ENCODE measurements at regions not wholly inside any gene's neighbourhood (a gene's known extent, or its start where the extent isn't known, plus 50 kb on each side); places are given as distances from the start of the nearest gene placed in this dataset.

GRCh38 chr3:152192050-152192449 is 76.7 kb upstream of the MBNL1 start:
- DNase-seq (ENCODE audit: low read depth, low spot score) = no peak
- Histone ChIP-seq H3K36me3 (ENCODE audit: insufficient read depth, insufficient read length, low read length) (no peaks in the 10 kb centered on the region), H3K9me3 (ENCODE audit: insufficient read depth, low read length) (no peaks in the 10 kb centered on the region), H3K4me1 (ENCODE audit: insufficient read depth, insufficient read length) (no peaks in the 10 kb centered on the region), H3K9ac (ENCODE audit: insufficient read length, low read depth) (no peak overlapping the region), H3K27me3 (ENCODE audit: insufficient read depth, insufficient read length) (no peaks in the 10 kb centered on the region), H3K4me3 (ENCODE audit: insufficient read length, low read depth) (no peak overlapping the region)
- TF ChIP-seq SUZ12 (IDR thresholded peaks at IDR 0.05; ENCODE audit: extremely low read depth, insufficient read depth, insufficient read length) = no peak
- no peak for TF ChIP-seq ZNF274 (IDR thresholded peaks at IDR 0.05; ENCODE audit: low read depth, low read length)
- TF ChIP-seq YY1 (IDR thresholded peaks at IDR 0.05; ENCODE audit: insufficient read depth, insufficient read length) = no peak

GRCh38 chr3:152192936-152193672 is 75.6 kb upstream of the MBNL1 start:
- DNase-seq (ENCODE audit: low read depth, low spot score) = no peak
- Histone ChIP-seq H3K9me3 (ENCODE audit: insufficient read depth, low read length) (no peaks in the 10 kb centered on the region), H3K4me3 (ENCODE audit: insufficient read length, low read depth) (no peak overlapping the region), H3K36me3 (ENCODE audit: insufficient read depth, insufficient read length, low read length) (no peaks in the 10 kb centered on the region), H3K4me1 (ENCODE audit: insufficient read depth, insufficient read length) (no peaks in the 10 kb centered on the region), H3K9ac (ENCODE audit: insufficient read length, low read depth) (no peak overlapping the region), H3K27me3 (ENCODE audit: insufficient read depth, insufficient read length) (no peaks in the 10 kb centered on the region)
- no peak for TF ChIP-seq SUZ12 (IDR thresholded peaks at IDR 0.05; ENCODE audit: extremely low read depth, insufficient read depth, insufficient read length)
- no peak for TF ChIP-seq YY1 (IDR thresholded peaks at IDR 0.05; ENCODE audit: insufficient read depth, insufficient read length)
- TF ChIP-seq ZNF274 (IDR thresholded peaks at IDR 0.05; ENCODE audit: low read depth, low read length) = no peak

GRCh38 chr3:152193673-152194267 is 75.0 kb upstream of the MBNL1 start:
- no peak for TF ChIP-seq YY1 (IDR thresholded peaks at IDR 0.05; ENCODE audit: insufficient read depth, insufficient read length)
- no peak overlapping the region for H3K4me3 ChIP-seq (ENCODE audit: insufficient read length, low read depth)
- H3K36me3 ChIP-seq (ENCODE audit: insufficient read depth, insufficient read length, low read length) = no peaks in the 10 kb centered on the region
- DNase-seq (ENCODE audit: low read depth, low spot score) = no peak
- no peaks in the 10 kb centered on the region for H3K9me3 ChIP-seq (ENCODE audit: insufficient read depth, low read length)
- H3K4me1 ChIP-seq (ENCODE audit: insufficient read depth, insufficient read length) = no peaks in the 10 kb centered on the region
- no peaks in the 10 kb centered on the region for H3K27me3 ChIP-seq (ENCODE audit: insufficient read depth, insufficient read length)
- no peak overlapping the region for H3K9ac ChIP-seq (ENCODE audit: insufficient read length, low read depth)

GRCh38 chr3:152195206-152195605 is 73.5 kb upstream of the MBNL1 start:
- DNase-seq (ENCODE audit: low read depth, low spot score) = no peak
- Histone ChIP-seq H3K36me3 (ENCODE audit: insufficient read depth, insufficient read length, low read length) (no peaks in the 10 kb centered on the region), H3K9me3 (ENCODE audit: insufficient read depth, low read length) (no peaks in the 10 kb centered on the region), H3K4me1 (ENCODE audit: insufficient read depth, insufficient read length) (no peaks in the 10 kb centered on the region), H3K9ac (ENCODE audit: insufficient read length, low read depth) (no peak overlapping the region), H3K4me3 (ENCODE audit: insufficient read length, low read depth) (no peak overlapping the region), H3K27me3 (ENCODE audit: insufficient read depth, insufficient read length) (no peaks in the 10 kb centered on the region)
- TF ChIP-seq YY1 (IDR thresholded peaks at IDR 0.05; ENCODE audit: insufficient read depth, insufficient read length) (no peak), SUZ12 (IDR thresholded peaks at IDR 0.05; ENCODE audit: extremely low read depth, insufficient read depth, insufficient read length) (no peak), ZNF274 (IDR thresholded peaks at IDR 0.05; ENCODE audit: low read depth, low read length) (no peak)

GRCh38 chr3:152196782-152197181 is 71.9 kb upstream of the MBNL1 start:
- Histone ChIP-seq H3K36me3 (ENCODE audit: insufficient read depth, insufficient read length, low read length) (no peaks in the 10 kb centered on the region), H3K9me3 (ENCODE audit: insufficient read depth, low read length) (no peaks in the 10 kb centered on the region), H3K4me3 (ENCODE audit: insufficient read length, low read depth) (no peak overlapping the region), H3K27me3 (ENCODE audit: insufficient read depth, insufficient read length) (no peaks in the 10 kb centered on the region), H3K9ac (ENCODE audit: insufficient read length, low read depth) (no peak overlapping the region), H3K4me1 (ENCODE audit: insufficient read depth, insufficient read length) (no peaks in the 10 kb centered on the region)
- DNase-seq (ENCODE audit: low read depth, low spot score) = no peak
- no peak for TF ChIP-seq SUZ12 (IDR thresholded peaks at IDR 0.05; ENCODE audit: extremely low read depth, insufficient read depth, insufficient read length)
- no peak for TF ChIP-seq ZNF274 (IDR thresholded peaks at IDR 0.05; ENCODE audit: low read depth, low read length)
- no peak for TF ChIP-seq YY1 (IDR thresholded peaks at IDR 0.05; ENCODE audit: insufficient read depth, insufficient read length)

GRCh38 chr3:152197451-152197850 is 71.3 kb upstream of the MBNL1 start:
- no peaks in the 10 kb centered on the region for H3K27me3 ChIP-seq (ENCODE audit: insufficient read depth, insufficient read length)
- no peak for DNase-seq (ENCODE audit: low read depth, low spot score)
- no peak overlapping the region for H3K9ac ChIP-seq (ENCODE audit: insufficient read length, low read depth)
- H3K9me3 ChIP-seq (ENCODE audit: insufficient read depth, low read length) = no peaks in the 10 kb centered on the region
- no peaks in the 10 kb centered on the region for H3K4me1 ChIP-seq (ENCODE audit: insufficient read depth, insufficient read length)
- H3K4me3 ChIP-seq (ENCODE audit: insufficient read length, low read depth) = no peak overlapping the region
- no peaks in the 10 kb centered on the region for H3K36me3 ChIP-seq (ENCODE audit: insufficient read depth, insufficient read length, low read length)
- TF ChIP-seq ZNF274 (IDR thresholded peaks at IDR 0.05; ENCODE audit: low read depth, low read length) (no peak), SUZ12 (IDR thresholded peaks at IDR 0.05; ENCODE audit: extremely low read depth, insufficient read depth, insufficient read length) (no peak), YY1 (IDR thresholded peaks at IDR 0.05; ENCODE audit: insufficient read depth, insufficient read length) (no peak)

- Histone ChIP-seq H3K36me3 (ENCODE audit: insufficient read depth, insufficient read length, low read length) (no peaks in the 10 kb centered on the region), H3K9ac (ENCODE audit: insufficient read length, low read depth) (no peak overlapping the region), H3K4me1 (ENCODE audit: insufficient read depth, insufficient read length) (no peaks in the 10 kb centered on the region), H3K27me3 (ENCODE audit: insufficient read depth, insufficient read length) (no peaks in the 10 kb centered on the region), H3K9me3 (ENCODE audit: insufficient read depth, low read length) (no peaks in the 10 kb centered on the region), H3K4me3 (ENCODE audit: insufficient read length, low read depth) (no peak overlapping the region)
- DNase-seq (ENCODE audit: low read depth, low spot score) = no peak
- TF ChIP-seq YY1 (IDR thresholded peaks at IDR 0.05; ENCODE audit: insufficient read depth, insufficient read length) = no peak
- no peak for TF ChIP-seq ZNF274 (IDR thresholded peaks at IDR 0.05; ENCODE audit: low read depth, low read length)
- no peak for TF ChIP-seq SUZ12 (IDR thresholded peaks at IDR 0.05; ENCODE audit: extremely low read depth, insufficient read depth, insufficient read length)
Observed at GRCh38 chr3:152197937-152198336, 70.8 kb upstream of the MBNL1 start.

Measured in NT2/D1 (cell line).